ENCODE measurements at regions not wholly inside any gene's neighbourhood (a gene's known extent, or its start where the extent isn't known, plus 50 kb on each side); places are given as distances from the start of the nearest gene placed in this dataset.

GRCh38 chr6:145428706-145429105, 306.6 kb downstream of the EPM2A start:
- no peak overlapping the region for H3K4me3 ChIP-seq (ENCODE audit: low read depth, low read length)
- TF ChIP-seq CTCF (IDR thresholded peaks at IDR 0.05; ENCODE audit: insufficient read depth, low read depth, low read length): no peak
- DNase-seq (ENCODE audit: low read depth): no peak

GRCh38 chr6:145442110-145442509, 293.2 kb downstream of the EPM2A start:
- DNase-seq (ENCODE audit: low read depth): no peak
- no peak for TF ChIP-seq CTCF (IDR thresholded peaks at IDR 0.05; ENCODE audit: insufficient read depth, low read depth, low read length)
- no peak overlapping the region for H3K4me3 ChIP-seq (ENCODE audit: low read depth, low read length)

GRCh38 chr6:145445674-145446073, 289.6 kb downstream of the EPM2A start:
- no peak for TF ChIP-seq CTCF (IDR thresholded peaks at IDR 0.05; ENCODE audit: insufficient read depth, low read depth, low read length)
- H3K4me3 ChIP-seq (ENCODE audit: low read depth, low read length): no peak overlapping the region
- DNase-seq (ENCODE audit: low read depth): no peak

GRCh38 chr6:145451029-145451428, 284.3 kb downstream of the EPM2A start:
- no peak overlapping the region for H3K4me3 ChIP-seq (ENCODE audit: low read depth, low read length)
- no peak for DNase-seq (ENCODE audit: low read depth)
- no peak for TF ChIP-seq CTCF (IDR thresholded peaks at IDR 0.05; ENCODE audit: insufficient read depth, low read depth, low read length)

- no peak overlapping the region for H3K4me3 ChIP-seq (ENCODE audit: low read depth, low read length)
- peak; percentile 3 for DNase-seq (ENCODE audit: low read depth)
- TF ChIP-seq CTCF (IDR thresholded peaks at IDR 0.05; ENCODE audit: insufficient read depth, low read depth, low read length): peak; percentile 35
These were observed 281.9 kb downstream of the EPM2A start for GRCh38 chr6:145453376-145453775.

GRCh38 chr6:145454006-145454405, 281.3 kb downstream of the EPM2A start:
- no peak for DNase-seq (ENCODE audit: low read depth)
- H3K4me3 ChIP-seq (ENCODE audit: low read depth, low read length): no peak overlapping the region
- TF ChIP-seq CTCF (IDR thresholded peaks at IDR 0.05; ENCODE audit: insufficient read depth, low read depth, low read length): no peak

GRCh38 chr6:145457556-145457955, 277.8 kb downstream of the EPM2A start:
- no peak for DNase-seq (ENCODE audit: low read depth)
- H3K4me3 ChIP-seq (ENCODE audit: low read depth, low read length): no peak overlapping the region
- no peak for TF ChIP-seq CTCF (IDR thresholded peaks at IDR 0.05; ENCODE audit: insufficient read depth, low read depth, low read length)

Data from fibroblast of villous mesenchyme (primary cell).